ENCODE measurements at regions not wholly inside any gene's neighbourhood (a gene's known extent, or its start where the extent isn't known, plus 50 kb on each side); places are given as distances from the start of the nearest gene placed in this dataset.

DNA sequence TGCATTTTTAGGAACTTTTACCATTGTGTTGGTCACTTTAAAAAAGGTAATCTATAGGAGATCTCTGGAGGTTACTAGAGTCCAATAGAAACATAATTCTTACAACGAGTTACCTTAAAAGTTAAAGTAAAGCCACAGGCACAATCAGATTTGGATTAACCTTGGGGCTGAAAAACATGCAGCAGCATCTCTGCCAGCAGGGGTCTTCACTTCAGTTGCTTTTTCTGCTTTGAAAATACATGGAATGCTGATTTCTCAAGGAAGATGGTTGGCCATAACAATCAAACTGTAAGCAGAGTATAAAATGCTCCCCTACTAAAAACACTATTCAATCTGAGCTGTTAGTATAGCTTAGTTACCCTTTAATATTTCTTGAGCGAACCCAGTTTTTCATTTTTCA is 1072.3 kb upstream of the PCDH10 start:
- TF ChIP-seq CTCF (IDR thresholded peaks at IDR 0.05), result no peak
- TF ChIP-seq POLR2A (IDR thresholded peaks at IDR 0.05), result no peak

Data from esophagus squamous epithelium (tissue), 4 donors.